Left lung (tissue), 4 donors: ENCODE measurements at regions not wholly inside any gene's neighbourhood (a gene's known extent, or its start where the extent isn't known, plus 50 kb on each side); places are given as distances from the start of the nearest gene placed in this dataset.

ENCODE experiments used
- ATAC-seq: fragments of 200-7000 bp; cut with Tn5 transposase; one replicate; pipeline ENCODE4 v1.9.1; 2020; ENCODE audit warnings: moderate library complexity
- DNase-seq, 4 donors: peaks; one replicate each; pipeline ENCODE4 v3.0.0-alpha.2; 2013 to 2020
- H3K27ac ChIP-seq, 2 donors: fragments of 200-600 bp; sonication (generic) in 1 of 2; one replicate each; pipeline versions ENCODE4 v1.5.0 to v1.8.0; 2020 to 2021
- H3K27me3 ChIP-seq, 2 donors: fragments of 200-600 bp; sonication (generic) in 1 of 2; one replicate each; pipeline versions ENCODE4 v1.5.0 to v1.8.0; 2020 to 2021
- H3K36me3 ChIP-seq, 2 donors: fragments of 200-600 bp; sonication (generic) in 1 of 2; one replicate each; pipeline versions ENCODE4 v1.5.0 to v1.8.0; 2020 to 2021
- H3K4me1 ChIP-seq, 2 donors: fragments of 200-600 bp; one replicate each; pipeline ENCODE4 v1.8.0; 2021
- H3K4me3 ChIP-seq, 2 donors: fragments of 200-600 bp; sonication (generic) in 1 of 2; one replicate each; pipeline versions ENCODE4 v1.5.0 to v1.8.0; 2020 to 2021; ENCODE audit warnings: mild to moderate bottlenecking in 1 of 2
- H3K9me3 ChIP-seq, 2 donors: fragments of 200-600 bp; sonication (generic) in 1 of 2; one replicate each; pipeline versions ENCODE4 v1.5.0 to v1.8.0; 2020 to 2021
- intact Hi-C, 2 donors: fragments of 100-400 bp; cut with DNase I; formaldehyde crosslinking; loops; one replicate each; pipeline versions ENCODE4 v1.11.2 to v1.14.2; 2022
- TF ChIP-seq, protein P1 (sequence below), 2 donors: fragments of 200-600 bp; sonication (generic) in 1 of 2; IDR thresholded peaks; one replicate each; pipeline versions ENCODE4 v1.5.0 to v1.8.0; 2021; ENCODE audit warnings: antibody characterized with exemption in 2 of 2
- donor health status: DM: no; HTN: yes; CAD: no.
- donor health status: DM: no; HTN: no; CAD: no.

GRCh38 chrY:15345471-15346155, 821.3 kb downstream of the NLGN4Y start:
- intact Hi-C loops: no loop called here
- peaks cover 0 to 2% of the 10 kb centered on the region in 2 donors for H3K9me3 ChIP-seq
- H3K36me3 ChIP-seq: no peaks in the 10 kb centered on the region
- H3K4me1 ChIP-seq: no peaks in the 10 kb centered on the region
- no peaks in the 10 kb centered on the region for H3K27me3 ChIP-seq
- ATAC-seq (no peak), DNase-seq (no peak)
- H3K27ac ChIP-seq: no peak overlapping the region
- no peak overlapping the region for H3K4me3 ChIP-seq
- TF ChIP-seq, protein P1, sequence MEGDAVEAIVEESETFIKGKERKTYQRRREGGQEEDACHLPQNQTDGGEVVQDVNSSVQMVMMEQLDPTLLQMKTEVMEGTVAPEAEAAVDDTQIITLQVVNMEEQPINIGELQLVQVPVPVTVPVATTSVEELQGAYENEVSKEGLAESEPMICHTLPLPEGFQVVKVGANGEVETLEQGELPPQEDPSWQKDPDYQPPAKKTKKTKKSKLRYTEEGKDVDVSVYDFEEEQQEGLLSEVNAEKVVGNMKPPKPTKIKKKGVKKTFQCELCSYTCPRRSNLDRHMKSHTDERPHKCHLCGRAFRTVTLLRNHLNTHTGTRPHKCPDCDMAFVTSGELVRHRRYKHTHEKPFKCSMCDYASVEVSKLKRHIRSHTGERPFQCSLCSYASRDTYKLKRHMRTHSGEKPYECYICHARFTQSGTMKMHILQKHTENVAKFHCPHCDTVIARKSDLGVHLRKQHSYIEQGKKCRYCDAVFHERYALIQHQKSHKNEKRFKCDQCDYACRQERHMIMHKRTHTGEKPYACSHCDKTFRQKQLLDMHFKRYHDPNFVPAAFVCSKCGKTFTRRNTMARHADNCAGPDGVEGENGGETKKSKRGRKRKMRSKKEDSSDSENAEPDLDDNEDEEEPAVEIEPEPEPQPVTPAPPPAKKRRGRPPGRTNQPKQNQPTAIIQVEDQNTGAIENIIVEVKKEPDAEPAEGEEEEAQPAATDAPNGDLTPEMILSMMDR (IDR thresholded peaks at IDR 0.05): no peak

DNA sequence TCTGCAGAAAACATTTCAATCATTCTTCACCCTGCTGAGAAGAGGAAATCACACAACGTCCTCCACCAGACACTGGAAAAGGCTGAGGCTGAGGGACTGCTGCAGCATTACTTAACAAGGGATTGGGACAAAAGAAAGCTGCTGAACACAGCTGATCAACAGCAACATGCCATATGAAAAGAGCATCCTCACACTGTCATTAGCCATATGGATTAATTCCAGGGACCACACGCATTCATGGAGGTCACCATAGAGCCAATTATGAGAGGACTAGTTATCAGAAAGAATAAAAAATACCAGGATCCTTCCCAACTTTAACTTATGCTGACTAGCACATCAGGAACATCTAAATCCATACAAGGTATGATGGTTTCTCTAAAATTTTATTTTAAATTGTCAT, 825.0 kb downstream of the NLGN4Y start:
- no peaks in the 10 kb centered on the region for H3K27me3 ChIP-seq
- ATAC-seq (no peak), DNase-seq (peak in 1 of 4 donors; percentile 61)
- H3K9me3 ChIP-seq: no peaks in the 10 kb centered on the region
- TF ChIP-seq, protein P1 (IDR thresholded peaks at IDR 0.05): no peak
- H3K4me3 ChIP-seq: no peak overlapping the region
- no peaks in the 10 kb centered on the region for H3K4me1 ChIP-seq
- H3K36me3 ChIP-seq: no peaks in the 10 kb centered on the region
- intact Hi-C loops: no loop called here
- no peak overlapping the region for H3K27ac ChIP-seq

GRCh38 chrY:15355321-15355720, 831.0 kb downstream of the NLGN4Y start:
- no peak for ATAC-seq
- no peaks in the 10 kb centered on the region for H3K9me3 ChIP-seq
- intact Hi-C loops: no loop called here
- H3K4me3 ChIP-seq: no peak overlapping the region
- no peak for DNase-seq
- TF ChIP-seq, protein P1 (IDR thresholded peaks at IDR 0.05): no peak
- no peaks in the 10 kb centered on the region for H3K4me1 ChIP-seq
- no peak overlapping the region for H3K27ac ChIP-seq
- no peaks in the 10 kb centered on the region for H3K36me3 ChIP-seq
- no peaks in the 10 kb centered on the region for H3K27me3 ChIP-seq

DNA sequence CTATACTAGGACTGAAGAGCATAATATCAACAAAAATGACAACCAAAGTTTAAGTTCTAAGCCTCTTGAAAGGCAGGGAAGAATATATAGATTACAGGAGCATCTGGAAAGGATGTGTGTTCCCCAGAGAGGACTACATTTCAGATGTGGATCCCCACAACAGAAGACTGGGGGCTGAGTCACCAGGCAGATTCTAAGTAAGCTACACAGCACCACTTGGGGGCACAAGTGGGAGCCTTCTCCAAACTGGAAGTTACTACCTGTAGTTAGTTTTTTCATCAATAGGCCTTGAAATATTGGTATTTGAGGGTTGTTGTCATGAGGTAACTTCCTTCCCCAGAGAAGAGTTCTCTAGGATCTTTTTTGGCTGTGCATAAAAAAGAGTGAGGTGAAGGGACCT, 836.1 kb downstream of the NLGN4Y start:
- TF ChIP-seq, protein P1 (IDR thresholded peaks at IDR 0.05): no peak
- no peaks in the 10 kb centered on the region for H3K36me3 ChIP-seq
- DNase-seq (no peak), ATAC-seq (no peak)
- H3K9me3 ChIP-seq: no peaks in the 10 kb centered on the region
- H3K4me3 ChIP-seq: no peak overlapping the region
- H3K27ac ChIP-seq: no peak overlapping the region
- H3K4me1 ChIP-seq: no peaks in the 10 kb centered on the region
- intact Hi-C loops: no loop called here
- no peaks in the 10 kb centered on the region for H3K27me3 ChIP-seq

DNA sequence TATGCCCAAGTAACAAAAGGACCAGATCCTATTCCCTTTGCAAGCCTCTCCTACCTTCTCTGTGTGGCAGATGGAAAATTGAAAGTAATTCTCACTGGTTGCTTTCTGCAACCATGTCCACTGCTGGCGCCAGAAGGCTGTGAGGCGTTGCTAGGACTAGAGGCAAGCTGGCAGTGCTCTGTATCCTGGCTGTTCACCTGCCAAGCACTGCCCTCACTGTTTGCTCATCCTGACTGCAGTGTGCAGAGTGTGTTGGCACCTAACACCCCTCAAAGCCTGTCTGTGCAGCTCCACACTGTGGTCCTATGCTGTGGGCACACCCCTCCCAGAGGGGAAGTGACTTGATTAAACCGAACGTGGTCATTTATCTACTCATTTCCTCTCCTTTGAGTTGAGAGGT, 840.7 kb downstream of the NLGN4Y start:
- TF ChIP-seq, protein P1 (IDR thresholded peaks at IDR 0.05): no peak
- Histone ChIP-seq H3K36me3 (no peaks in the 10 kb centered on the region), H3K9me3 (no peaks in the 10 kb centered on the region), H3K27ac (no peak overlapping the region), H3K4me1 (no peaks in the 10 kb centered on the region), H3K4me3 (no peak overlapping the region), H3K27me3 (no peaks in the 10 kb centered on the region)
- DNase-seq: no peak
- no peak for ATAC-seq
- intact Hi-C loops: no loop called here
